ENCODE measurements at regions not wholly inside any gene's neighbourhood (a gene's known extent, or its start where the extent isn't known, plus 50 kb on each side); places are given as distances from the start of the nearest gene placed in this dataset.

DNA sequence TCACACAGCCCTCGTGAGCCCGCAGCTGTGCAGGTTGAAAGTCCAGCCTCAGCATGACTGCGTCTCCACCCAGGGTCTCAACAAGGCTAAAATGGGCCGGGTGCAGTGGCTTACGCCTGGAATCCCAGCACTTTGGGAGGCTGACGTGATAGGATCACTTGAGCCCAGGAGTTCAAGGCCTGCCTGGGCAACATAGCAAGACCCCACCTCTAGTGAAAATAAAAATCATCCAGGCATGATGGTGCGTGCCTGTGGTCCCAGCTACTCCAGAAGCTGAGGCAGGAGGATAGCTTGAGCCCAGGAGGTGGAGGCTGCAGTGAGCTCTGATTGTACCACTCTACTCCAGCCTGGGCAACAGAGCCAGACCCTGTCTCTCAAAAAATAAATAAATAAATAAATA lies 100.8 kb upstream of the PRR5 start:
- no peak for TF ChIP-seq POLR2A (IDR thresholded peaks at IDR 0.05)
- TF ChIP-seq, protein P1, sequence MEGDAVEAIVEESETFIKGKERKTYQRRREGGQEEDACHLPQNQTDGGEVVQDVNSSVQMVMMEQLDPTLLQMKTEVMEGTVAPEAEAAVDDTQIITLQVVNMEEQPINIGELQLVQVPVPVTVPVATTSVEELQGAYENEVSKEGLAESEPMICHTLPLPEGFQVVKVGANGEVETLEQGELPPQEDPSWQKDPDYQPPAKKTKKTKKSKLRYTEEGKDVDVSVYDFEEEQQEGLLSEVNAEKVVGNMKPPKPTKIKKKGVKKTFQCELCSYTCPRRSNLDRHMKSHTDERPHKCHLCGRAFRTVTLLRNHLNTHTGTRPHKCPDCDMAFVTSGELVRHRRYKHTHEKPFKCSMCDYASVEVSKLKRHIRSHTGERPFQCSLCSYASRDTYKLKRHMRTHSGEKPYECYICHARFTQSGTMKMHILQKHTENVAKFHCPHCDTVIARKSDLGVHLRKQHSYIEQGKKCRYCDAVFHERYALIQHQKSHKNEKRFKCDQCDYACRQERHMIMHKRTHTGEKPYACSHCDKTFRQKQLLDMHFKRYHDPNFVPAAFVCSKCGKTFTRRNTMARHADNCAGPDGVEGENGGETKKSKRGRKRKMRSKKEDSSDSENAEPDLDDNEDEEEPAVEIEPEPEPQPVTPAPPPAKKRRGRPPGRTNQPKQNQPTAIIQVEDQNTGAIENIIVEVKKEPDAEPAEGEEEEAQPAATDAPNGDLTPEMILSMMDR (IDR thresholded peaks at IDR 0.05): no peak
- Histone ChIP-seq H3K27ac (no peak overlapping the region), H3K4me1 (no peaks in the 10 kb centered on the region), H3K36me3 (no peaks in the 10 kb centered on the region), H3K9me3 (no peaks in the 10 kb centered on the region), H3K27me3 (no peaks in the 10 kb centered on the region), H3K4me3 (no peak overlapping the region)
- DNase-seq (no peak), ATAC-seq (no peak)
- intact Hi-C loops (cut with DNase I): no loop called here
- 49% methylated on average over 5 of the region's 7 CpGs for WGBS (ENCODE audit: insufficient coverage, low coverage, low lambda C conversion rate, missing lambda C conversion rate)

DNA sequence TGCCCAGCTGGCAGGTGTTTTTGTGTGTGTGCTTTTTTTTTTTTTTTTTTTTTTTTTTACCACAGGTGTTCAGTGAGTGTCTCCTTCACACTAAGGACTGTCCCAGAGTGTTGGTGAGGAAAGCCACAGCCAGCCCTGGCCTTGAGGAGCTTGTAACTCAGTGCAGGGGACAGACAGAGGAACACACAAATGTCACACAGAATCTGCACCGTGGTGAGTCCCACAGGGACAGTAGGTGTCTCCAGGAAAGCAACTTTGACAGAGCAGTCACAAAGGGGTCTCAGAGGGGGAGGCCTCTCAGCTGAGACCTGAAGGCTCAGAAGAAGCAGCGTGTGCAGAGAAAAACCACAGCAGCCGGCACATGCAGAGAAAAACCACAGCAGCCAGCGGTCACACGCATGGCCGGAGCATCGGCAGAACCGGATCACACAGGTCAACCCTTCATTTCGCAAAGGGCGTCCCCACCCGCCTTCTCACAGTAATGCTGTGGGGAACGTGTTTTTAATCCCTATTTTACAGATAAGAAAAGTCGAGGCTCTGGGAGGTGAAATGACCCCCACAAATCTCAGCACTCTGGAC lies 101.7 kb upstream of the PRR5 start:
- H3K27me3 ChIP-seq: no peaks in the 10 kb centered on the region
- H3K9me3 ChIP-seq: no peaks in the 10 kb centered on the region
- no peaks in the 10 kb centered on the region for H3K4me1 ChIP-seq
- whole genome bisulfite sequencing (ENCODE audit: insufficient coverage, low coverage, low lambda C conversion rate, missing lambda C conversion rate): 71% methylated on average over 13 of the region's 13 CpGs
- H3K36me3 ChIP-seq: no peaks in the 10 kb centered on the region
- no peak overlapping the region for H3K27ac ChIP-seq
- no peak overlapping the region for H3K4me3 ChIP-seq
- intact Hi-C loops (cut with DNase I): no loop called here
- TF ChIP-seq POLR2A (IDR thresholded peaks at IDR 0.05): no peak
- no peak for DNase-seq
- no peak for ATAC-seq

DNA sequence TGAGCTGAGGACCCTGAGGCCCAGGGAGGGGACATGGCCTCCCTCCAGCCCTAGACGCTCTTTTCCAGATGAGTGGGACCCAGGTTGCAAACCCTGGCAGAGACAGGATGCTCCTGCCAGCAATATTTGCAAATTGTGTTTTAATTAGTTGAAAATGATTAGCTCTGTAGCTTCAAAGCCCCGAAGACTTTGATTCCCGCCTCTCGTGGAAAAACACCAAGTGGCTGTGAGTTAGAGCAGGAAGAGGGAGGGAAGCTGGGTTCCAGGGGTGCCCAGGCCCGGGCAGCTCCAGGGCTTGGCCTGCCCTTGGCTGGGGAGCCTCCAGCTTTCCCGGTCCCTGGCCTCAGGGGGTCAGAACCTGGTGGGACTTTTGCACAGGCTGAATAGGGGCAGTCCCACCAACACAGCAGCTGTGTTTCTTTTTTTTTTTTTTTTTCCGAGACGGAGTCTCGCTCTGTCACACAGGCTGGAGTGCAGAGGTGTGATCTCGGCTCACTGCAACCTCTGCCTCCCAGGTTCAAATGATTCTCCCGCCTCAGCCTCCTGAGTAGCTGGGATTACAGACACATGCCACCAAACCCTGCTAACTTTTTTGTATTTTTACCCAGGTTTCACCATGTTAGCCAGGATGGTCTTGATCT lies 101.6 kb upstream of the RTL6 start:
- H3K9me3 ChIP-seq: no peaks in the 10 kb centered on the region
- H3K36me3 ChIP-seq: no peaks in the 10 kb centered on the region
- intact Hi-C loops (cut with DNase I): no loop called here
- WGBS (ENCODE audit: insufficient coverage, low coverage, low lambda C conversion rate, missing lambda C conversion rate): 48% methylated on average over 6 of the region's 11 CpGs
- H3K27ac ChIP-seq: no peak overlapping the region
- no peaks in the 10 kb centered on the region for H3K27me3 ChIP-seq
- TF ChIP-seq POLR2A (IDR thresholded peaks at IDR 0.05): no peak
- TF ChIP-seq, protein P1 (IDR thresholded peaks at IDR 0.05): no peak
- no peaks in the 10 kb centered on the region for H3K4me1 ChIP-seq
- H3K4me3 ChIP-seq: no peak overlapping the region
- ATAC-seq (no peak), DNase-seq (no peak)

DNA sequence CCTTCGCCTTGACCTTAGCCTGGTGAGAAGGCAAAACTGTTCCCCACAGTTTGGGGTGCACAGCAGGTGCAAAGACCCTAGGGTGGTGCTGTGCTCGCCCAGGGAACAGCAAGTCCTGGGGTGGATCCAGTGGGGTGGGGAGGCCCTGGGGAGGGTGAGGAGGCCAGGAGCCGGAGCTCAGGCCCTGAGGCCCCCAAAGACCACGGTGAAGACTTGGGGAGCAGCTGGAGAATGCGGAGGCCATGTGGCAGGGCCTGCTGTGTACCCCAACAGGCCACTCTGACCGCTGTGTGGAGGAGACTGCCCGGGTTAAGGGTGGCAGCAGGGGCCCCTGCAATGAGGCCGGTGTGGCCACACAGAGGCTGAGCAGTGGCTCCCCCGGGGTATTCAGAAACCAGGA lies 101.1 kb upstream of the RTL6 start:
- intact Hi-C loops (cut with DNase I): no loop called here
- Histone ChIP-seq H3K36me3 (no peaks in the 10 kb centered on the region), H3K4me1 (no peaks in the 10 kb centered on the region), H3K4me3 (no peak overlapping the region), H3K27ac (no peak overlapping the region), H3K9me3 (no peaks in the 10 kb centered on the region), H3K27me3 (no peaks in the 10 kb centered on the region)
- no peak for ATAC-seq
- no peak for TF ChIP-seq POLR2A (IDR thresholded peaks at IDR 0.05)
- TF ChIP-seq, protein P1 (IDR thresholded peaks at IDR 0.05): no peak
- DNase-seq: no peak
- WGBS (ENCODE audit: insufficient coverage, low coverage, low lambda C conversion rate, missing lambda C conversion rate): 79% methylated on average over 2 of the region's 9 CpGs

DNA sequence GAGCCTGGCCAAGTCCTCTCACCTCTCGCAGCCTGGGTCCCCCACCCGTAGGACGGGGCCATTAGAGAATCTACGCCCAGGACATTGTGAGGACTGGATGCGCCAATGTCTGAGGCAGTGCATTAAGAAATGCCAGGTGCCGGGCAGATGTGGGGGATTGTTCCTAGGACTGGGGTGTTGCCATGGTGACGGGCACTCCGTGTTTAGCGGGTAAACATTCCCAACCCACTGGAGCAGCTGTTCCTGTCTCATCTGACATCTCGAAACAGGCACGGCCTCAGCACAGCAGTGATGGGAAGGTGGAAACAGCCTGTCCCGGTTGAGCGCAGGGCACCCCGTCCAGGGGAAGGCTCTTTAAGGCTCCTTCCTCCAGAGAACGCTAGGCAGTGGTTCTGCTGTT lies 99.6 kb upstream of the RTL6 start:
- 49% methylated on average over 5 of the region's 15 CpGs for WGBS (ENCODE audit: insufficient coverage, low coverage, low lambda C conversion rate, missing lambda C conversion rate)
- DNase-seq (no peak), ATAC-seq (no peak)
- Histone ChIP-seq H3K4me3 (no peak overlapping the region), H3K9me3 (no peaks in the 10 kb centered on the region), H3K4me1 (no peaks in the 10 kb centered on the region), H3K36me3 (no peaks in the 10 kb centered on the region), H3K27ac (no peak overlapping the region), H3K27me3 (no peaks in the 10 kb centered on the region)
- TF ChIP-seq, protein P1 (IDR thresholded peaks at IDR 0.05): no peak
- TF ChIP-seq POLR2A (IDR thresholded peaks at IDR 0.05): no peak
- intact Hi-C loops (cut with DNase I): no loop called here
